GM23338 (cell line): ENCODE measurements at regions not wholly inside any gene's neighbourhood (a gene's known extent, or its start where the extent isn't known, plus 50 kb on each side); places are given as distances from the start of the nearest gene placed in this dataset.

Experiments used
- ATAC-seq: fragments of 200-7000 bp; cut with Tn5 transposase; 3 replicates; pipeline ENCODE4 v1.9.1; 2020
- DNase-seq: peaks from one replicate; pipeline ENCODE4 v3.0.0-alpha.2; 2015; ENCODE audit warnings: low spot score
- H2AFZ ChIP-seq: fragments of 200-600 bp; sonication (generic); 2 replicates; pipeline ENCODE4 v1.8.0; 2016; ENCODE audit warnings: antibody characterized with exemption, mild to moderate bottlenecking, moderate library complexity
- H3F3A ChIP-seq: fragments of 200-600 bp; sonication (generic); replicated peaks from 2 replicates; pipeline ENCODE4 v1.8.0; 2017; ENCODE audit warnings: antibody characterized with exemption, mixed run types, low read depth
- H3K27ac ChIP-seq: fragments of 200-600 bp; sonication (generic); 2 replicates; pipeline ENCODE4 v1.6.1; 2016; ENCODE audit warnings: low read depth
- H3K27me3 ChIP-seq: fragments of 200-600 bp; sonication (generic); 2 replicates; pipeline ENCODE4 v1.8.0; 2016; ENCODE audit warnings: mild to moderate bottlenecking, mixed run types, moderate library complexity; ENCODE audit not compliant: insufficient read depth
- H3K36me3 ChIP-seq: fragments of 200-600 bp; sonication (generic); 2 replicates; pipeline ENCODE4 v1.8.0; 2016; ENCODE audit warnings: mild to moderate bottlenecking; ENCODE audit not compliant: insufficient read depth
- H3K4me1 ChIP-seq: fragments of 200-600 bp; sonication (generic); 2 replicates; pipeline ENCODE4 v1.8.0; 2016; ENCODE audit warnings: mild to moderate bottlenecking, moderate library complexity; ENCODE audit not compliant: insufficient read depth
- H3K4me2 ChIP-seq: fragments of 200-600 bp; sonication (generic); 2 replicates; pipeline ENCODE4 v1.7.1; 2017; ENCODE audit warnings: mixed run types
- H3K4me3 ChIP-seq: fragments of 200-600 bp; sonication (generic); 2 replicates; pipeline ENCODE4 v1.6.1; 2016; ENCODE audit warnings: mixed run types
- H3K79me2 ChIP-seq: fragments of 200-600 bp; sonication (generic); replicated peaks from 2 replicates; pipeline ENCODE4 v1.8.0; 2017; ENCODE audit warnings: mild to moderate bottlenecking; ENCODE audit not compliant: insufficient read depth
- H3K9me2 ChIP-seq: fragments of 200-600 bp; sonication (generic); 2 replicates; pipeline ENCODE4 v1.8.0; 2017; ENCODE audit not compliant: insufficient read depth
- H4K20me1 ChIP-seq: fragments of 200-600 bp; sonication (generic); replicated peaks from 2 replicates; pipeline ENCODE4 v1.8.0; 2017; ENCODE audit warnings: mild to moderate bottlenecking; ENCODE audit not compliant: insufficient read depth
- H3K27ac Mint-ChIP-seq: 2 replicates; pipeline ENCODE4 v1.8.0; 2020; ENCODE audit warnings: inconsistent platforms, mild to moderate bottlenecking, moderate library complexity, mixed read lengths
- H3K27me3 Mint-ChIP-seq: 3 replicates; pipeline ENCODE4 v1.8.0; 2022; ENCODE audit warnings: low read depth, mild to moderate bottlenecking, moderate library complexity, mixed read lengths, inconsistent platforms; ENCODE audit not compliant: insufficient read depth, poor library complexity
- H3K36me3 Mint-ChIP-seq: 3 replicates; pipeline ENCODE4 v1.8.0; 2021; ENCODE audit warnings: low read depth, mild to moderate bottlenecking, inconsistent platforms, moderate library complexity, mixed read lengths
- H3K4me1 Mint-ChIP-seq: 3 replicates; pipeline ENCODE4 v1.8.0; 2020; ENCODE audit warnings: mild to moderate bottlenecking, inconsistent platforms, mixed read lengths
- H3K4me3 Mint-ChIP-seq: 3 replicates; pipeline ENCODE4 v1.8.0; 2021; ENCODE audit warnings: moderate library complexity, mild to moderate bottlenecking, inconsistent platforms, mixed read lengths
- H3K9me3 Mint-ChIP-seq: 3 replicates; pipeline ENCODE4 v1.8.0; 2020; ENCODE audit warnings: moderate library complexity, mild to moderate bottlenecking, inconsistent platforms, mixed read lengths
- CREB1 ChIP-seq: fragments of 250-450 bp; sonication (Bioruptor Pico); IDR thresholded peaks from 2 replicates; pipeline ENCODE4 v1.5.0; 2020; ENCODE audit warnings: low read depth, mild to moderate bottlenecking, moderate library complexity
- EZH2 ChIP-seq: fragments of 200-600 bp; sonication (generic); IDR thresholded peaks from one replicate; pipeline ENCODE4 v1.8.0; 2017; ENCODE audit warnings: antibody characterized with exemption, mild to moderate bottlenecking, low read depth; ENCODE audit not compliant: unreplicated experiment
- EZH2phosphoT487 ChIP-seq: fragments of 200-600 bp; sonication (generic); IDR thresholded peaks from one replicate; pipeline ENCODE4 v1.8.1; 2018; ENCODE audit warnings: antibody characterized with exemption; ENCODE audit not compliant: unreplicated experiment
- JUNB ChIP-seq: IDR thresholded peaks from one replicate; pipeline ENCODE4 v1.6.1; 2016; ENCODE audit warnings: antibody characterized with exemption; ENCODE audit not compliant: unreplicated experiment
- NANOG ChIP-seq: IDR thresholded peaks from 2 replicates; pipeline ENCODE4 v1.6.1; 2016; ENCODE audit warnings: antibody characterized with exemption, borderline replicate concordance
- POLR2AphosphoS5 ChIP-seq: IDR thresholded peaks from 2 replicates; pipeline ENCODE4 v1.6.1; 2016; ENCODE audit warnings: antibody characterized with exemption, low read depth
- STAT1 ChIP-seq: IDR thresholded peaks from one replicate; pipeline ENCODE4 v1.6.1; 2016; ENCODE audit warnings: antibody characterized with exemption; ENCODE audit not compliant: unreplicated experiment
- ZNF114 ChIP-seq: fragments of 250-450 bp; sonication (Bioruptor Pico); IDR thresholded peaks from 2 replicates; pipeline ENCODE4 v1.5.0; 2020; ENCODE audit warnings: mild to moderate bottlenecking, moderate library complexity
- ZNF331 ChIP-seq: fragments of 250-450 bp; sonication (Bioruptor Pico); IDR thresholded peaks from 2 replicates; pipeline ENCODE4 v1.5.0; 2020; ENCODE audit warnings: low read depth, mild to moderate bottlenecking, moderate library complexity
- TF ChIP-seq, protein P1 (sequence below), 2 experiments: fragments of 200-600 bp in 1 of 2; sonication (generic) in 1 of 2; conservative IDR thresholded peaks; 2 replicates each; pipeline versions ENCODE4 v1.5.1 to v1.6.1; 2016 to 2017; ENCODE audit warnings: antibody characterized with exemption in 2 of 2, low read depth in 2 of 2, mild to moderate bottlenecking in 2 of 2, moderate library complexity in 1 of 2
- TF ChIP-seq, protein P2 (sequence below): IDR thresholded peaks from 2 replicates; pipeline ENCODE4 v1.6.1; 2016; ENCODE audit warnings: antibody characterized with exemption
- TF ChIP-seq, protein P3 (sequence below): IDR thresholded peaks from one replicate; pipeline ENCODE4 v1.6.1; 2018; ENCODE audit warnings: antibody characterized with exemption; ENCODE audit not compliant: unreplicated experiment

DNA sequence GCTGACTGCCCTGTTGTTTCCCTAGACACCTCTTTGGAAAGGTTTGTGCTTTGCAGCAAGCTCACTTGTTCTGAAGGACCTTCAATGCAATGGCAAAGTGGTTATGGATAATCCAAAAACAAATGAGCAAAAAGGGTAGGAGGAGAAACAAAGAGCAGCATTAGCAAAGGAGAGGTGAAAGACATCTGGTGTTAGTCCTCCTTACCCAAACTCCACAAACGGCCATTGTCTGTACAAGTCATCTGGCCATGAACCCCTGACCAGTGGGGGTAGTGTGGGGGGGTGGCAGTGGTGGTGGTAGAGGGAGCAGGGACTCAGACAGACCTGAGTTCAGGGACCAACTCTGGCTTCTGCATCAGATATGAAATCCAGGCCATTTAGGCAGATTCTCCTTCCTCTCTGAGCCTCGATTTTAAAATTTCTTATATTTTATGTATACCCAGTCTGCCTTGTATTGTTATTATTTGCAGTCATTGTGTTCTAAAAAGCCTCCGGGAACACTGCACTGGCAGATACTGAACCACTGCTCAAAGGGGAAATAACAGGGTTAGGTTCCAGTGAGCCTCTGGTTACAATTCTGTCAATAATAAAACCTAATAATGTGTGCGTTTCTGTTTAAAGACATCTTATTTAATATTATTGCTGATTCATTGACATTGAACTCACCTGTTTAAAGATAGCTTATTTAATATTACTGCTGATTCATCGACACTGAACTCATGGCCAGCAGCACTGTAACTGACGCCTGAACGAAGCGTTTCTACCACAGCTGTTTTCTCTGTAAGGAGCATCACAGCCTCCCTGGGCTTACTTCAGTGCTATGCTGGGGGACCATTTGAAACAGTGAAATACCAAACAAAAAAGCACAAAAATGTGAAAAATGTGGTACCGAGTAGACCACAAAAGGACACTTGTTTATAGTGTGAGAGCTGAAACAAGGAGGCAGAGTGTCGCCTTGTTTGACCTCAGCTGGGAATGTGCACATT lies 156.0 kb downstream of the SEC61B start (continued):
- TF ChIP-seq, protein P1, sequence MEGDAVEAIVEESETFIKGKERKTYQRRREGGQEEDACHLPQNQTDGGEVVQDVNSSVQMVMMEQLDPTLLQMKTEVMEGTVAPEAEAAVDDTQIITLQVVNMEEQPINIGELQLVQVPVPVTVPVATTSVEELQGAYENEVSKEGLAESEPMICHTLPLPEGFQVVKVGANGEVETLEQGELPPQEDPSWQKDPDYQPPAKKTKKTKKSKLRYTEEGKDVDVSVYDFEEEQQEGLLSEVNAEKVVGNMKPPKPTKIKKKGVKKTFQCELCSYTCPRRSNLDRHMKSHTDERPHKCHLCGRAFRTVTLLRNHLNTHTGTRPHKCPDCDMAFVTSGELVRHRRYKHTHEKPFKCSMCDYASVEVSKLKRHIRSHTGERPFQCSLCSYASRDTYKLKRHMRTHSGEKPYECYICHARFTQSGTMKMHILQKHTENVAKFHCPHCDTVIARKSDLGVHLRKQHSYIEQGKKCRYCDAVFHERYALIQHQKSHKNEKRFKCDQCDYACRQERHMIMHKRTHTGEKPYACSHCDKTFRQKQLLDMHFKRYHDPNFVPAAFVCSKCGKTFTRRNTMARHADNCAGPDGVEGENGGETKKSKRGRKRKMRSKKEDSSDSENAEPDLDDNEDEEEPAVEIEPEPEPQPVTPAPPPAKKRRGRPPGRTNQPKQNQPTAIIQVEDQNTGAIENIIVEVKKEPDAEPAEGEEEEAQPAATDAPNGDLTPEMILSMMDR (conservative IDR thresholded peaks at IDR 0.05; ENCODE audit: low read depth in 2 of 2): no peak

DNA sequence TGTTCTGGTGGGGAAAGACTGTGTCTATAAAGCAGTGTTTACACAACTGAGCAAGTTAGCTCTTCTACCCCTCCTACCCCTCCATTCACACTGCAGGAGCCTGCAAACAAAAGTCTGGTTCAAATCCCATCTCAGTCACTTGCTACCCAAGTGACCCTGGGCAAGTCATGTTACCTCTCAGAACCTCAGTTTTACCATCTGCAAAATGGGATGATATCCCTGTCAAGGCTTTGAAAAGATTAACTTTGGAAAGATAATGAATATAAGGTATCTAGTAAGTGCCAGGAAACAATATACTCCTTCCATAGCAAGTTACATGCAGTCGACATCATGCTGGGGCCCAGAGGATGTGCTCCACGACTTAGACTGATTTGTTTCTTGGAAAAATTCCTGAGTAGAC lies 161.5 kb downstream of the SEC61B start:
- H3K27ac ChIP-seq: no peak overlapping the region
- Mint-ChIP-seq H3K27ac (no peak overlapping the region), H3K36me3 (no peaks in the 10 kb centered on the region), H3K9me3 (no peaks in the 10 kb centered on the region), H3K27me3 (no peaks in the 10 kb centered on the region), H3K4me3 (no peak overlapping the region), H3K4me1 (peaks cover 1% of the 10 kb centered on the region; the same call in 2 of the 3 replicates)
- no peaks in the 10 kb centered on the region for H3K4me1 ChIP-seq
- no peak for DNase-seq
- H3K27me3 ChIP-seq: no peaks in the 10 kb centered on the region
- H3F3A ChIP-seq: no peaks in the 10 kb centered on the region
- no peak overlapping the region for H2AFZ ChIP-seq
- no peak overlapping the region for H3K4me3 ChIP-seq
- no peak overlapping the region for H3K4me2 ChIP-seq
- H3K36me3 ChIP-seq: no peaks in the 10 kb centered on the region; the same call in 1 of the 2 replicates
- H3K79me2 ChIP-seq: no peaks in the 10 kb centered on the region
- no peaks in the 10 kb centered on the region for H4K20me1 ChIP-seq
- H3K9me2 ChIP-seq: no peaks in the 10 kb centered on the region; the same call in 1 of the 2 replicates
- TF ChIP-seq, protein P2, sequence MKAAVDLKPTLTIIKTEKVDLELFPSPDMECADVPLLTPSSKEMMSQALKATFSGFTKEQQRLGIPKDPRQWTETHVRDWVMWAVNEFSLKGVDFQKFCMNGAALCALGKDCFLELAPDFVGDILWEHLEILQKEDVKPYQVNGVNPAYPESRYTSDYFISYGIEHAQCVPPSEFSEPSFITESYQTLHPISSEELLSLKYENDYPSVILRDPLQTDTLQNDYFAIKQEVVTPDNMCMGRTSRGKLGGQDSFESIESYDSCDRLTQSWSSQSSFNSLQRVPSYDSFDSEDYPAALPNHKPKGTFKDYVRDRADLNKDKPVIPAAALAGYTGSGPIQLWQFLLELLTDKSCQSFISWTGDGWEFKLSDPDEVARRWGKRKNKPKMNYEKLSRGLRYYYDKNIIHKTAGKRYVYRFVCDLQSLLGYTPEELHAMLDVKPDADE: no peak
- no peak for ATAC-seq

DNA sequence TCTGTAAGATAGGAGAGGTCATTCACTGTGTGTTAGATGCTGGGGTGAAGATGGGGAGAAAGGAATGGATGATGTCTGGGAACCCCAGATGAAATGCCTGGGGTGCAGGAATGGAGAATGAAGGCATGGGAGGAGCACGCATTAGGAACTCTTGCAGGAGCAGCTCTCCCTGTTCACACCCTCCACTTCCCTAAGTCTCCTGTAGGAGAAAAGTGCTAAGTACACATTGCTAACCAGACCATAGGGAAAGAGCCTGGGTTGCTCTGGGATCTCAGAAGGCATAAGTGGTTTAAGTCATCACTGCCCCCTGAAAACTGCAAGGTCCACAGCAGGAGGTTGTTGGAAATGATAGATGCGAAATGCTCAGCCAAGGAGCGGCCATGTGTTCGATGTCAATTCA lies 163.1 kb downstream of the SEC61B start:
- no peaks in the 10 kb centered on the region for H4K20me1 ChIP-seq
- no peak overlapping the region for H3K4me2 ChIP-seq
- no peaks in the 10 kb centered on the region; the same call in 1 of the 2 replicates for H3K9me2 ChIP-seq
- ATAC-seq (peak; percentile 58; the same call in 1 of the 3 replicates), DNase-seq (no peak)
- no peaks in the 10 kb centered on the region; the same call in 1 of the 2 replicates for H3K36me3 ChIP-seq
- Mint-ChIP-seq H3K27me3 (no peaks in the 10 kb centered on the region), H3K4me3 (no peak overlapping the region), H3K36me3 (no peaks in the 10 kb centered on the region), H3K27ac (no peak overlapping the region), H3K9me3 (no peaks in the 10 kb centered on the region), H3K4me1 (no peaks in the 10 kb centered on the region; the same call in 2 of the 3 replicates)
- H3K4me1 ChIP-seq: no peaks in the 10 kb centered on the region
- H3K27me3 ChIP-seq: no peaks in the 10 kb centered on the region
- no peaks in the 10 kb centered on the region for H3F3A ChIP-seq
- no peaks in the 10 kb centered on the region for H3K79me2 ChIP-seq
- no peak overlapping the region for H3K27ac ChIP-seq
- H2AFZ ChIP-seq: no peak overlapping the region
- H3K4me3 ChIP-seq: no peak overlapping the region
- TF ChIP-seq ZNF114 (CRISPR knock-in tag): no peak
- TF ChIP-seq, protein P3, sequence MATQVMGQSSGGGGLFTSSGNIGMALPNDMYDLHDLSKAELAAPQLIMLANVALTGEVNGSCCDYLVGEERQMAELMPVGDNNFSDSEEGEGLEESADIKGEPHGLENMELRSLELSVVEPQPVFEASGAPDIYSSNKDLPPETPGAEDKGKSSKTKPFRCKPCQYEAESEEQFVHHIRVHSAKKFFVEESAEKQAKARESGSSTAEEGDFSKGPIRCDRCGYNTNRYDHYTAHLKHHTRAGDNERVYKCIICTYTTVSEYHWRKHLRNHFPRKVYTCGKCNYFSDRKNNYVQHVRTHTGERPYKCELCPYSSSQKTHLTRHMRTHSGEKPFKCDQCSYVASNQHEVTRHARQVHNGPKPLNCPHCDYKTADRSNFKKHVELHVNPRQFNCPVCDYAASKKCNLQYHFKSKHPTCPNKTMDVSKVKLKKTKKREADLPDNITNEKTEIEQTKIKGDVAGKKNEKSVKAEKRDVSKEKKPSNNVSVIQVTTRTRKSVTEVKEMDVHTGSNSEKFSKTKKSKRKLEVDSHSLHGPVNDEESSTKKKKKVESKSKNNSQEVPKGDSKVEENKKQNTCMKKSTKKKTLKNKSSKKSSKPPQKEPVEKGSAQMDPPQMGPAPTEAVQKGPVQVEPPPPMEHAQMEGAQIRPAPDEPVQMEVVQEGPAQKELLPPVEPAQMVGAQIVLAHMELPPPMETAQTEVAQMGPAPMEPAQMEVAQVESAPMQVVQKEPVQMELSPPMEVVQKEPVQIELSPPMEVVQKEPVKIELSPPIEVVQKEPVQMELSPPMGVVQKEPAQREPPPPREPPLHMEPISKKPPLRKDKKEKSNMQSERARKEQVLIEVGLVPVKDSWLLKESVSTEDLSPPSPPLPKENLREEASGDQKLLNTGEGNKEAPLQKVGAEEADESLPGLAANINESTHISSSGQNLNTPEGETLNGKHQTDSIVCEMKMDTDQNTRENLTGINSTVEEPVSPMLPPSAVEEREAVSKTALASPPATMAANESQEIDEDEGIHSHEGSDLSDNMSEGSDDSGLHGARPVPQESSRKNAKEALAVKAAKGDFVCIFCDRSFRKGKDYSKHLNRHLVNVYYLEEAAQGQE: no peak
- no peak for TF ChIP-seq ZNF331
- no peak for TF ChIP-seq STAT1
- TF ChIP-seq, protein P1 (conservative IDR thresholded peaks at IDR 0.05; ENCODE audit: low read depth in 2 of 2): no peak
- TF ChIP-seq JUNB: no peak
- TF ChIP-seq POLR2AphosphoS5: no peak
- TF ChIP-seq EZH2phosphoT487: no peak
- no peak for TF ChIP-seq CREB1 (CRISPR knock-in tag)
- TF ChIP-seq EZH2: no peak
- no peak for TF ChIP-seq NANOG
